GM21447 (cell line): ENCODE measurements at regions not wholly inside any gene's neighbourhood (a gene's known extent, or its start where the extent isn't known, plus 50 kb on each side); places are given as distances from the start of the nearest gene placed in this dataset.
"Not testable (repeated sequence)": the region's sequence is repeated elsewhere in the genome, so short reads cannot be mapped to it uniquely, and the experiment has no call there.

Experiments used
- ATAC-seq: cut with Tn5 transposase; IDR thresholded peaks from one replicate; pipeline ENCODE4 v1.9.1; 2021; ENCODE audit not compliant: unreplicated experiment

DNA sequence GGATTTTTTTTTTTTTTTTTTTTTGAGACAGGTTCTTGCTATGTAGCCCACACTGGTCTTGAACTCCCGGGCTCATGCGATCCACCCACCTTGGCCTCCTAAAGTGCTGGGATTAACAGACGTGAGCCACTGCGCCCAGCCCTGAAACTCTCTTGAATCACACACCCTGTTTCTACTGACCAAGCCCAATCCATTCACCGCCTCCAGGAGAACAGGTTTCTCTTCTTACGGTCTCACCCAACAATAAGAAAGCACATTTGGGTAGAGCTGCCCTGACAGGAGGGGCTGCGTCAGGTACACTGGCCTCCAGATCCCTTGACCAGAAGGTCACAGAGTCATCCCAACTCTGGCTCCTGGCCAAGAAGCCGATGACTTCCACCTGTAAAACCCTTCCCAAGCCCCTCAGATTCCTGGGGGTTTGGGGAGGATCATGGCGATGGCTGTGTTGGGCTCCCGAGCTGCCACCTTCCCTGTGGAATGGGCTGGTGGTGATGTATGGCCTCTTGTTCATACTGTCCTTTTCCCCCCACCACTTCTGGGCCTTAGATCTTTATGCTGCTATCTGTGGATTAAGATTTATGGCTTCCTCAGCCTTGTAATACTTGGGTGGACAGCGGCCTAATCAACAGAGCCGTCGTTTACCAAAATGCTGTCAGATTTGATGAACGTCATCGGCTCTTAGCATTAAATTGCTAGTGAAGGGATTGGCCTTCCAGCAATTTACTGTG, 89.1 kb downstream of the KATNIP start:
- ATAC-seq: no peak

DNA sequence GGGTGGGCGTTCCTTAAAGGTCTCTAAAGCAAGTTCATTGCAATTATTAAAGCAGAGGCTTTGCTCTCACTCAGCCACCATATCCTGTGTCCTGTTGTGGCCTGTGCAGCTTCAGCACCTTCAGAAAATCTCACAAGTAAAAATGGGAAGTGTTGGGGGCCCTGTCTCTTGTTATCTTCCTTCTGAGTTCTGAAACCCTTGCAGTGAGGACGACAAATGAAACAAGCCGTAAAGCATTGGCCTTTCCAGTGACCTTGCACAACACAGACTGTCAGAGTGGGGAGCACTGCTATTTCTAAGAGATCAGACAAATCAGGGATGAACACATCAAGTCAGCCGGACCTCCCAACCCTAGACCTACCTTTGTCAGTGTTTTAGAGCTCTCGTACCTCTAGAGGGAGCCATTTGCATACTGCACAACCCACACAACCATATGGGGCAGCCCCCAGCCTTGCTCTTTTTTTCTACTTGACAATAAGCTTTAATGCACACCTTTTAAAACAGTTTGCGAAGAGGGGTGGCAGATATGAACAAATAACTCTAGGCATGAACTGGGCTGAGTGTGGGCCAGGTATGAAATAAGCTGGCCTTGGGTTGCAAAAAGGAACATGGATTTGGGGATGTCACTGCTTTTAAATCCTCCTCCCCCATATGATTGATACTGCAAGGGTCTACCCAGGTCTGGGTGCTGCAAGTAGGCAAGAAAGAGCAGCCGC, 89.8 kb downstream of the KATNIP start:
- peak; percentile 70 for ATAC-seq

DNA sequence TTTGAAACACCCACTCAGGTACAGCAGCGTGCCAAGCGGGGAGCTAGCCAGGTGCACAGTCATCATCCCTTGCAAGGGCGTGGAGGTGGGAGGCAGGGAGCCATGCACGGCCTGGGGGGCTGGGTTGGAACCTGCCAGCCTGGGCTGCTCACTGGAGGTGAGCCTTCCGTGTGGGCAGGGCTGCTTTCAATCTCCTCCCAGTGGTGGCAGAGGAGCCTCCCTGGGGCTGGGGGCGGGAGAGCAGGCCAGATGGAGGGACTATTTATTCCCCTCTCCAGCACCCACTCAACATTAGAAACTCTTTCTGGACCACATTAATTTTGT, 90.3 kb downstream of the KATNIP start:
- no peak for ATAC-seq

DNA sequence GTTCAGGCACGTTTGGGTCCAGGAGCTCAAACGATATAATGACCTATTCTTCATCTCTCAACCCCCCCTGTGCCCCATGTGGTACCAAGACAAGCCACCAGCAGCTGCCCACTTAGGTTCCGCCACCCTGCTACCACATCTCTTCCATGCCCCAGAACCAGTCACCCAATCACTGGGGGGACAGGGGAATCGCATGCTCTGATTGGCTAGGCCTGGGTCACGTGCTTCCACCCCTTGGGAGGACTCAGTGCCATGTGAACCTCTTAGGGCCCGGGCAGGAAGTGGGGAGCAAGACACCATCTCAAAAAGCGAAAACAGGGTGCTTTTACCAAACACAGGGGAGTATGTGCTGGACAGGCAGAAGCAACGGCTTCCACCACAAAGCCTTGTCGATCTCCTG, 91.3 kb downstream of the KATNIP start:
- ATAC-seq: no peak

DNA sequence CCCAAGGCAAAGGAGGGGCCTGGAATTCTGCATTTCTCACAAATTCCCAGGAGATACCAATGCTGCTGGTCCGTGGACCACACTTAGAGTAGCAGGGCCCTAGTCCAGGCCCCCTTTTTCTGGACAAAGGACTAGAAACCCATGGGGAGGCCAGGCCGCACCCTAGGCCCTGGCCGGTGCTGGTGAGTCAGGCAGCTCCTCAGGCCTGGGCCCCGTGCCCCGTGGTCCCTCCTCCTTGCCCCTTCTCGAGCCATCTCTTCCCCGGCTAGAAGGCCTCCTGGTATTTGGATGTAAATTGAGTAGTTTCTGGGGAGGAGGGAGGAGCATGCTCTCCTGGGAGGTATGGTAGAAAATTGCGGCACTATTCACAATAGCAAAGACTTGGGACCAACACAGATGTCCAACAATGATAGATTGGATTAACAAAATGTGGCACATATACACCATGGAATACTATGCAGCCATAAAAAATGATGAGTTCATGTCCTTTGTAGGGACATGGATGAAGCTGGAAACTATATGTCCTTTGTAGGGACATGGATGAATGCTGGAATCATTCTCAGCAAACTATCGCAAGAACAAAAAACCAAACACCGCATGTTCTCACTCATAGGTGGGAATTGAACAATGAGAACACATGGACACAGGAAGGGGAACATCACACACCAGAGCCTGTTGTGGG, 91.9 kb downstream of the KATNIP start:
- ATAC-seq: not testable (repeated sequence)

DNA sequence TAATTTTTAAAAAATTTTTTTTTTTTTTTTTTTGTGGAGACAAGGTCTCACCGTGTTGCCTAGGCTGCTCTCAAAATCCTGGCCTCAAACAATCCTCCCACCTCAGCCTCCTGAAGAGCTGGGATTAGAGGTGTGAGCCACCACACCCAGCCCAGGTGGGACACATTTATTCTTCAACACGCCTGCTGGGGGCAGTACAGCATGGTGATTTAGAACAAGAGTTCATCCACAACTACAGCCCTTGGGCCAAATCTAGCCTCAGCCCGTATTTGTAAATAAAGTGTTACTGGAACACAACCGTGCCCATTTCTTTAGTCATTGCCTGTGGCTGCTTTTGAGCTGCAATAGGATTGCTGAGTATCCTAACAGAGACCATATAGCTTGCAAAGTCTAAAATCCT, 92.8 kb downstream of the KATNIP start:
- ATAC-seq: no peak

DNA sequence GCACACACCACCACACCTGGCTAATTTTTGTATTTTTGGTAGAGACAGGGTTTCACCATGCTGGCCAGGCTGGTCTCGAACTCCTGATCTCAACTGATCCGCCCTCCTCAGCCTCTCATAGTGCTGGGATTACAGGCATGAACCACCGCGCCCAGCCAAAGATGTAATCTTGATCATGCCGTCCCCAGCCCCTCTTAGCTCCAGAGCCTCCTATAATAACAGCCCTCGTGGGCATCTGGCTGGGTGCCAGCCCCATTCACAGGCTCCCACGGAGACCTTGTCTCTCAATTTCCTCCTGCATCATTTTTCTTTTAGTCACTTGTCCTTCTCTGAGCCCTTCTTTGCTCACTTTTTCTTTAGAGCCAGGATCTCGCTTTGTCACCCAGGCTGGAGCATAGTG, 94.2 kb downstream of the KATNIP start:
- no peak for ATAC-seq

DNA sequence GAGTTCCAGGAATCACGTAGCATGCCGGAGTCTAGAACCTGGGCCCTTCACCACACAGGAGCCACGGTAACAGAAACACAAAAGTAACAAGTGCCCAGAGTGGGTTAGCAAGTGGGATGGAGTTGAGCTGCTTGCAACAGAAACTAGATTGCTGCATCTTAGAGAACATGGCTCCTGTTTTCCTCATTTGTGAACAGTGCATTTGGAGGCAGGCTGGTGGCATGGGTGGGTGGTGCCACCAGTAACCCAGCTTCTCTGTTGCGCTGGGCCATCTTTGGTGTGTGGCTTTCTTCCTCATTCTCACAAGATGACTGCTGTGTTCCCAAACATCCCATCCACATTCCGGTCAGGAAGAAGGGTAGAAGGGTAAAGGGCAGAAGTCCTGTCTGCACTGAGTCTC, 95.5 kb downstream of the KATNIP start:
- ATAC-seq: no peak

DNA sequence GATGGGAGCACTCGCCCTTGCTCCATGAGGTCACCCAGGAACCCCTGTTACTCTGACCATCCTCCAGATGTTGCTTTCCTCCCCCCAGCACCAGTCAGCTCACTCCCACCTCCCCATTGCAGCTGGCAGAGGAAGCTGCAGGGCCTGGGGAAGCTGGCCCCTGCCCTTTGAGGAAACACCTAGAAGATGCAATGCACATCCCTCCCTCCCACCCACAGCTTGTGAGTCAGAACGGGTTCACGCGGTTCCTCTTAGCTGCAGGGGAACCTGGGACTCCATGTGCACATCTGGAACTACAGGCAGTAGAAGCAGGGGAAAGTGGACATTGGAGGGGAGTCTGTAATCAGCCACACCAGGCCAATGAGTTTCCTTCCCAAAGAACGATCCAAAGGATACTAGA, 96.9 kb downstream of the KATNIP start:
- no peak for ATAC-seq

DNA sequence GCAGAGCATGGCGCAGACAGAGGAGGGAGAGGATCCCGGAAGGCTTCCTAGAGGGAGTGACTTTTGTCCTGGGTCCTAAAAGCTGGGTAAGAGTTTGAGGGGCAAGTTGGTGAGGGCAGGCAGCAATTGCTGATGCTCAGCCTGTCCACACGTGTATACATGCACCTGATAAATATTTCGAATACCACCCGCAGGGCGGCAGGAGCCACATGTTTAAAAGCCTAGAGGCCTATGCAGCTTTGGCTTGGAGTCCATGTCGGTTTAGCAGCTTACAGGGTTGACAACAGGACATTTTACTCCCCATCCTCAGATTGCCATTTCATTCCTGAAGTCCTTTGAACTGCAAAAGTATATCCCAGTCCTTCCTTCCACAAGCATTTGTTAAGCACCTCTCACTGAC, 99.1 kb downstream of the KATNIP start:
- no peak for ATAC-seq

DNA sequence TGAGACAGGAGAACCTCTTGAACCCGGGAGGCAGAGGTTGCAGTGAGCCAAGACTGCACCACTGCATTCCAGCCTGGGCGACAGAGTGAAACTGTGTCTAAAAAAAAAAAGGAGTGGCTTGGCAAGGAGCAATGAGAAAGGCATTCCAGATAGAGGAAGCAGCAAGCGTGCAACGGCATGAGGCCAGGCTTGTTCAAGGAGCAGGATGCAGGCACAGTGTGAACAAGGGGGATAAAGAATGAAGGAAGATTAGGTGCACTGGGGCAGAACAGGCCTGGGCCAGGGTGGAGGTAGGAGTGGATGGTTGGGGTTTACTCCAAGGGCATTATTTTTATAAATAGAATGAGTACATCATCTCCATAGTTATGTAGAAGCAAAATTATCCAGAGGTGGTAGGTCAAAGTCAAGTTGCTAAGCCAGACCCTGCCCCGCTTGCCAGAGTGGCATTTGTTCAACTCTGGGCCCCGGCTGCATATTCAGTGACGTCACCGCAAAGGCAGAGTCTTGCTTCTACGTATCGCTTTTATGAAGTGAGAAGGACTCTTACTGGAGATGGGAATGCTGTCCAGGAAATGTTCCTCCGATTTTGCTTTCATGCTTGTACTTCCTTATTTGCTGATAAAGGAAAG, 100.2 kb downstream of the KATNIP start:
- no peak for ATAC-seq

DNA sequence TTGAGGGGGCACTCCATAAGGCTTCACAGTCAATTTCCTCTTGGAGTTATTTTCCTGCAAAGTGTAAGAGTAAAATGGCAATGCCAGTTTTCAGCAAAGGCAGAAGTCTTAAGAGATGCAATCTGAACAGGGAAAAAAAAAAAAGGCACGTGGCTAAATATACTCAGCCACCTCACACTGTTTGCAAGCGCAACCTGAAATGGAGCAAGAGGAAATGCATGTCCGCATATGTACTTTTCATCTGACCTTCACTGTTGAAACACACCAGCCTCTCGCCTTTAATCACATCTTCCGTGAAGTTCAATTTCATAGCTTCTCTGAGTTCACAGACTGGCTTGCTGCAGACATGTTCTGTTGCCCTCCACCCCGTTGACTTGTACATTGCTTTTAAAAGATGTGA, 101.4 kb downstream of the KATNIP start:
- ATAC-seq: no peak

DNA sequence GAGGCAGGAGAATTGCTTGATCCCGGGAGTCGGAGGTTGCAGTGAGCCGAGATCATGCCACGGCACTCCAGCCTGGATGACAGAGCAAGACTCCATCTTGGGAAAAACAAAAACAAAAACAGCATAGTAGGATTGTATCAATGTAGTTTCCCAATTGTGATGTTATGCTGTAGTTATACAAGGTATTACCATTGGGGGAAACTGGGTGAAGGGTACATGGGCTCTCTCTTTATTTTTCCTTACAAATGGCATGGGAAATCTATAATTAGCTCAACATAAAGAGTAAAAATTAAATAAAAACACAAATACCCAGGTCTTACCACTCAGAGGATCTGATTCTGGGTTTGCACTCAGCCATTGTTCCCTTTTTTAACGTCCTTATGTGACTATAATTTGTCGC, 107.9 kb downstream of the KATNIP start:
- ATAC-seq: no peak

DNA sequence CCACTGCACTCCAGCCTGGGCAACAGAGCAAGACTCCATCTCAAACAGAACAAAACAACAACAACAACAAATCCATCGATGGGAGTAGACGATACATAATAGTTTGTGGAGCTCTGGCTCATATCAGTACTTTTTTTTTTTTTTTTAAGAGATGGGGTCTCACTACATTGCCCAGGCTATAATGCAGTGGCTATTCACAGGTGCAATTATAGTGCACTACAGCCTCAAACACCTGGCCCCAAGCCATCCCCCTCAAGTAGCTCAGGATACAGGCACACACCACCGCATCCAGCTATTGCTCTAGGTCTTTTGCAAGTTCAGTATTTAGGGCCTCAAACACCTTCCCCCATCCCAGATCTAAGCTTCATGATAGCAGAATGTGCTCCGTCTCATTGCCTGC, 110.6 kb downstream of the KATNIP start:
- no peak for ATAC-seq

DNA sequence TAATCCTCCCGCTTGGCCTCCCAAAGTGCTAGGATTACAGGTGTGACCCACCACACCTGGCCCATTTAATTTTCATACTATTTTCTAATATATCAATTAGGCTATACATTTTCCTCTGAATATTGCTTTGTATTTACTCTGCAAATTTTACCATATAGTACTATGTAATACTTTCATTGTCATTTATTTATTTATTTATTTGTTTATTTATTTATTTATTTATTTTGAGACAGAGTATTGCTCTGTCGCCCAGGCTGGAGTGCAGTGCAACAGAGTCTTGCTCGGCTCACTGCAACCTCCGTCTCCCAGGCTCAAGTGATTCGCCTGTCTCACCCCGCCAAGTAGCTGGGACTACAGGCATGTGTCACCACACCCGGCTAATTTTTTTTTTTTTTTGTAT, 113.3 kb downstream of the KATNIP start:
- not testable (repeated sequence) for ATAC-seq

DNA sequence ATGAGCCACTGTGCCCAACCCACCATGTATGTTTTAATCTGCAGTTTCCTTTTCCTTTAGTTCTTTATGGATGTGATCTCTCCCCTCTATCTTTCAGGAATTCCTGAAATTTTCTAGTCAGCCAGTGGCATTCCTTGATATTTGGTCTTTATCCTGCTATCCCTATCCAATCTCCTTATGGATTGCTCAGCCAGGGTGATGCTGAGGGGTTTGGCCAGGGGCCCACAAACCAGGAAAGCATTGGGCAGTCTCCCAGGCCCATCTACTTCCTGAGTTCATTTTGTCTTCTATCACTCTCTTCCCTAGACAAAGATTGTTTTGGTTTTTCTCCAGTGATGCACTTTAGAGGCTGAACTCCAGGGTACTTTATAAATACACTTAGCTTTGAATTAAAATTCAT, 115.9 kb downstream of the KATNIP start:
- no peak for ATAC-seq

DNA sequence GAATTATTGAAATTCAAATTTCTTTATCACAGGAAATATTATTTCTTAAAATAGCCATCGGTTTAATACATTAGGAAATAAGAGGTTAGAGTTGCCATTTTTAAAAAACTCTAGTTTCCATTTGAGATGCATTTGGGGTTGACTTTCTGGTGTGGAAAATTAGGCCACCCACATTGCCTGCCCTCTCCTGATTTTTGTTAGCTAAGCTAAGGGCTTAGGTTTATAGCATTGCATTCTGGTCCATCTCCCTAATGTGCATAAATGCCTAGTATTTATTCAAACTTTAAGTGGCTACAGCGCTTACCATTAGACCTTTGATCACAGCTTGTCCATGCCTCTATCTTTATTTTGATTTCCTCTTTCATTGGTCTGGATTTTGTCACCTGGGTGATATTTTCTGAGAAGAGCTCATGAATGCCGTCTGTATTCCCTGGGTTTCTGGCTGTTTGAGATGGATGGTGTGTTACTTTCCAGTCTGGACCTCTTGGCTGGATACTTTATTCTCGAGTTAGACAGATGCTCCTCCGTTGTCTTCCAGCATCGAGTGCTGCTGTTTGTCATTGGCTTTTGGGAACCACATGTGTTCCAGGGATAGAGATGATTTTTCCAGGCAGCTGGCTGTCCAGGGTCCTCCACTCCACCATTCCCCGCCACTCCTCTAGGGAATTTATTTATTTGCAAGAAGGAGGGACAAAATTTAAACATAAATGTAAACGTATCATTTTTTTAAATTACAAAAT, 120.3 kb downstream of the KATNIP start:
- no peak for ATAC-seq

DNA sequence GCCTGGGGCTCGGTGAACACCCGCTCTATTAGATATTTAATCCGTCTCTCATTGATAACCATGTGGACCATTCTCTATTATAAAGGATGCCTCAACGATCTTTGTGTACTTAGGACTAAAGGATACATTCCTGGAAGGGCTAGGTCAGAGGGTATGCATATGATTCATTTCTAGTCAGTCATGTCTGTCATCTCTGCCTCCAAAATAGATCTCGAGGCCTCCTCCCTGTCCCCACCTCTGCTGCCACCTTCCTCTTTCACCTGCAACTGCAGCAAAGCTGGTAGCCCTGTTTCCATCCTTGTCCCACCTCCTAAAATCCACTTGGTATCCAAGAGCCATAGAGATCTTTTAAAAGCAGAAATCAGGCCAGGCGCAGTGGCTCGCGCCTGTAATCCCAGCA, 121.5 kb downstream of the KATNIP start:
- ATAC-seq: no peak

DNA sequence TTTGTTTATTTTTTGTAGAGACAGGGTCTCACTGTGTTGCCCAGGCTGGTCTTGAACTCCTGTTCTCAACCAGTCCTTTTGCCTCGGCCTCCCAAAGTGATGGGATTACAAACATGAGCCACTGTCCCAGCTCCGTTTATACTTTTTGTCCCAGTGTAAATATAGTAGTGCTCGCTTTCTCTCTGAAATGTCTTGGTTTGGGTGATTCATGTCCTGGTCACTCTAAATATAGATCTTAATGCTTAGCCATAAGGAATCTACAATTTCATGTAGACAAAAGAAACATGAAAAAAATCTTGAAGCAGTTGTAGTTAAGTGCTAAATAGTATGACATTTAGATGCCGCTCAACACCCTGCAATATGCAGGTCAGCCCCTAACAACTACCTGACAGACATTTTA, 126.9 kb downstream of the KATNIP start:
- ATAC-seq: no peak

DNA sequence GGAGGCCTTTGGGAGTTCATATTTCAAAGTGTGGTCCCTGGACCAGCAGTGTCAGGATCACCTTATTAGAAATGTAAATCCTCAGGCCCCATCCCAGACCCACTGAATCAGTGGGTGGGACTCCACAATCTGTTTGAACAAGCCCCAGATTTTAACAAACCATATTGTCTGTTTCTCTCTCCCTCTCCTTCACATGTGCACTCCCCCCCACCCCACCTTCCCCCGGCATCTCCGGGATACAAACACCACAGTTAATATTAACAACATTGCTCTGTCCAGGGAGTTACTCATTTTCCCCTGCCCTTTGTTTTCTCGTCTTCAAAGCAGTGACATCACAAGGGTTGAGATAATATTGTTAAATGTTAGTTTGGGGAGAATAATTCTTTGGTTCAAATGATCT, 127.3 kb downstream of the KATNIP start:
- ATAC-seq: no peak

DNA sequence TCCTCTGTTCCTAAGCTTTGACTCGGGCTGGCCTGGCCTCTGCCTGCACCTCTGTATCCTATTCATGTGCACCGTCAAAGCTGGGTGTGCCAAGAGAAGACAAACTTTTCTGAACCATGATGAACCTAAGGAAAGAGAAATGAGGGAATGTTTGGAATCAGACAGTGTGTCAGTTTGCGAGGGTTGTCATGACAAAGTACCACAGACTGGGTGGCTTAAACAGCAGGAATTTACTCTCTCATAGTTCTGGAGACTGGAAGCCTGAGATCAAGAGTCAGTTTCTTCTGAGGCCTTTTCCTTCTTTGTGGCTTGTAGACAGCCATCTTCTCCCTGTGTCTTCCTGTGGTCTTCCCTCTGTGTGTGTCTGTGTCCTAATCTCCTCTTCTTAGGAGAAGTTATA, 129.0 kb downstream of the KATNIP start:
- no peak for ATAC-seq
